PC-3 (cell line): ENCODE measurements at regions not wholly inside any gene's neighbourhood (a gene's known extent, or its start where the extent isn't known, plus 50 kb on each side); places are given as distances from the start of the nearest gene placed in this dataset.

Experiments
- ATAC-seq: fragments of 200-7000 bp; cut with Tn5 transposase; 2 replicates; pipeline ENCODE4 v1.9.1; 2020; ENCODE audit warnings: mild to moderate bottlenecking, moderate library complexity
- BruUV-seq: library from RNA; stranded (reverse); fragments of 400-500 nt; replicated peaks from 2 replicates; lab custom pipeline; 2021; lab: Mats Ljungman, UMichigan
- CTCF ChIA-PET: fragments of 300-600 bp; sonication (Branson Sonifier 250); formaldehyde crosslinking; loops from one replicate; lab custom pipeline; 2022; ENCODE audit warnings: antibody characterized with exemption; lab: Charles Lee
- POLR2A ChIA-PET: fragments of 300-600 bp; sonication (Branson Sonifier 250); formaldehyde crosslinking; loops from one replicate; lab custom pipeline; 2022; ENCODE audit warnings: antibody characterized with exemption; ENCODE audit not compliant: unreplicated experiment; lab: Charles Lee
- DNase-seq: peaks from one replicate; pipeline ENCODE4 v3.0.0-alpha.2; 2015
- H2AFZ ChIP-seq: fragments of 300-600 bp; sonication (generic); 2 replicates; pipeline ENCODE4 v1.6.0; 2016; ENCODE audit warnings: antibody characterized with exemption, low read length
- H3F3A ChIP-seq: fragments of 300-600 bp; sonication (generic); one replicate; pipeline ENCODE4 v1.6.0; 2017; ENCODE audit warnings: antibody characterized with exemption, low read length, control low read depth, mild to moderate bottlenecking; ENCODE audit not compliant: unreplicated experiment
- H3K27ac ChIP-seq: fragments of 300-600 bp; sonication (generic); 2 replicates; pipeline ENCODE4 v1.5.1; 2016; ENCODE audit warnings: mild to moderate bottlenecking, low read length
- H3K27me3 ChIP-seq: fragments of 300-600 bp; sonication (generic); 2 replicates; pipeline ENCODE4 v1.6.1; 2016; ENCODE audit warnings: low read length, mixed read lengths
- H3K36me3 ChIP-seq: fragments of 300-600 bp; sonication (generic); 2 replicates; pipeline ENCODE4 v1.6.1; 2016; ENCODE audit warnings: low read depth, mixed run types, low read length, mixed read lengths
- H3K4me1 ChIP-seq: fragments of 300-600 bp; sonication (generic); 2 replicates; pipeline ENCODE4 v1.5.1; 2016; ENCODE audit warnings: low read length; ENCODE audit not compliant: insufficient read depth
- H3K4me2 ChIP-seq: fragments of 300-600 bp; sonication (generic); 2 replicates; pipeline ENCODE4 v1.6.0; 2016; ENCODE audit warnings: low read length
- H3K4me3 ChIP-seq: fragments of 300-600 bp; sonication (generic); 2 replicates; pipeline ENCODE4 v1.5.1; 2016; ENCODE audit warnings: mild to moderate bottlenecking, low read length, mixed read lengths
- H3K79me2 ChIP-seq: fragments of 300-600 bp; sonication (generic); 2 replicates; pipeline ENCODE4 v1.6.1; 2017; ENCODE audit warnings: low read length, mixed read lengths
- H3K9ac ChIP-seq: fragments of 300-600 bp; sonication (generic); 2 replicates; pipeline ENCODE4 v1.6.0; 2016; ENCODE audit warnings: mild to moderate bottlenecking, low read length
- H3K9me2 ChIP-seq: fragments of 300-600 bp; sonication (generic); replicated peaks from 2 replicates; pipeline ENCODE4 v1.6.1; 2016; ENCODE audit warnings: mixed run types, low read length, mixed read lengths
- H3K9me3 ChIP-seq: fragments of 300-600 bp; sonication (generic); 2 replicates; pipeline ENCODE4 v1.6.1; 2016; ENCODE audit warnings: low read length, mixed read lengths
- H4K20me1 ChIP-seq: fragments of 300-600 bp; sonication (generic); 2 replicates; pipeline ENCODE4 v1.6.1; 2016; ENCODE audit warnings: low read length, mixed read lengths
- EZH2 ChIP-seq: fragments of 300-600 bp; sonication (generic); IDR thresholded peaks from one replicate; pipeline ENCODE4 v1.6.1; 2017; ENCODE audit warnings: antibody characterized with exemption, mild to moderate bottlenecking, low read length; ENCODE audit not compliant: unreplicated experiment
- EZH2phosphoT487 ChIP-seq: fragments of 300-600 bp; sonication (generic); IDR thresholded peaks from 2 replicates; pipeline ENCODE4 v1.6.1; 2018; ENCODE audit warnings: mild to moderate bottlenecking, antibody characterized with exemption, low read length, borderline replicate concordance
- intact Hi-C: fragments of 100-400 bp; cut with micrococcal nuclease; formaldehyde crosslinking; loops from 2 replicates; pipeline ENCODE4 v1.9.0; 2023
- TF ChIP-seq, protein P1 (sequence below): fragments of 300-600 bp; sonication (generic); conservative IDR thresholded peaks from 2 replicates; pipeline ENCODE4 v1.5.1; 2017; ENCODE audit warnings: antibody characterized with exemption, low read depth, mild to moderate bottlenecking, low read length

GRCh38 chr10:121091961-121092719 is 241.0 kb downstream of the WDR11 start:
- Histone ChIP-seq H3K9me3 (no peaks in the 10 kb centered on the region), H3K36me3 (no peaks in the 10 kb centered on the region), H3K9me2 (no peaks in the 10 kb centered on the region), H3K27ac (no peak overlapping the region), H3K4me2 (no peak overlapping the region), H4K20me1 (no peaks in the 10 kb centered on the region), H3K4me1 (no peaks in the 10 kb centered on the region), H3K4me3 (no peak overlapping the region), H3K9ac (no peak overlapping the region), H3K27me3 (no peaks in the 10 kb centered on the region), H3K79me2 (no peaks in the 10 kb centered on the region), H3F3A (no peaks in the 10 kb centered on the region), H2AFZ (no peak overlapping the region)
- no peak for TF ChIP-seq EZH2
- TF ChIP-seq EZH2phosphoT487 = no peak
- TF ChIP-seq, protein P1, sequence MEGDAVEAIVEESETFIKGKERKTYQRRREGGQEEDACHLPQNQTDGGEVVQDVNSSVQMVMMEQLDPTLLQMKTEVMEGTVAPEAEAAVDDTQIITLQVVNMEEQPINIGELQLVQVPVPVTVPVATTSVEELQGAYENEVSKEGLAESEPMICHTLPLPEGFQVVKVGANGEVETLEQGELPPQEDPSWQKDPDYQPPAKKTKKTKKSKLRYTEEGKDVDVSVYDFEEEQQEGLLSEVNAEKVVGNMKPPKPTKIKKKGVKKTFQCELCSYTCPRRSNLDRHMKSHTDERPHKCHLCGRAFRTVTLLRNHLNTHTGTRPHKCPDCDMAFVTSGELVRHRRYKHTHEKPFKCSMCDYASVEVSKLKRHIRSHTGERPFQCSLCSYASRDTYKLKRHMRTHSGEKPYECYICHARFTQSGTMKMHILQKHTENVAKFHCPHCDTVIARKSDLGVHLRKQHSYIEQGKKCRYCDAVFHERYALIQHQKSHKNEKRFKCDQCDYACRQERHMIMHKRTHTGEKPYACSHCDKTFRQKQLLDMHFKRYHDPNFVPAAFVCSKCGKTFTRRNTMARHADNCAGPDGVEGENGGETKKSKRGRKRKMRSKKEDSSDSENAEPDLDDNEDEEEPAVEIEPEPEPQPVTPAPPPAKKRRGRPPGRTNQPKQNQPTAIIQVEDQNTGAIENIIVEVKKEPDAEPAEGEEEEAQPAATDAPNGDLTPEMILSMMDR = no peak
- ATAC-seq (no peak), DNase-seq (peak; percentile 34)
- ChIA-PET POLR2A (no interaction called here), CTCF (no interaction called here)
- intact Hi-C loops = no loop called here
- no TSS peak for BruUV-seq

GRCh38 chr10:121092720-121093095 is 241.5 kb downstream of the WDR11 start:
- Histone ChIP-seq H3K79me2 (no peaks in the 10 kb centered on the region), H3K27me3 (no peaks in the 10 kb centered on the region), H3K27ac (no peak overlapping the region), H3K4me2 (no peak overlapping the region), H3K4me3 (no peak overlapping the region), H3K4me1 (no peaks in the 10 kb centered on the region), H3K36me3 (no peaks in the 10 kb centered on the region), H3K9ac (no peak overlapping the region), H4K20me1 (no peaks in the 10 kb centered on the region), H3K9me2 (no peaks in the 10 kb centered on the region), H2AFZ (no peak overlapping the region), H3F3A (no peaks in the 10 kb centered on the region), H3K9me3 (no peaks in the 10 kb centered on the region)
- ChIA-PET POLR2A (no interaction called here), CTCF (no interaction called here)
- no peak for DNase-seq
- no TSS peak for BruUV-seq
- no peak for TF ChIP-seq EZH2
- TF ChIP-seq, protein P1 = no peak
- TF ChIP-seq EZH2phosphoT487 = no peak
- intact Hi-C loops = no loop called here
- no peak for ATAC-seq

- H3K27me3 ChIP-seq = peaks cover 11% of the 10 kb centered on the region; the same call in 1 of the 2 replicates
- H3F3A ChIP-seq = no peaks in the 10 kb centered on the region
- ATAC-seq = no peak
- no peak overlapping the region for H3K4me3 ChIP-seq
- H3K79me2 ChIP-seq = no peaks in the 10 kb centered on the region
- no peak overlapping the region for H3K27ac ChIP-seq
- DNase-seq = no peak
- H3K4me2 ChIP-seq = no peak overlapping the region
- H3K4me1 ChIP-seq = no peaks in the 10 kb centered on the region
- TF ChIP-seq EZH2 (no peak), EZH2phosphoT487 (no peak)
- TF ChIP-seq, protein P1 = no peak
- intact Hi-C loops = no loop called here
- H3K9me2 ChIP-seq = no peaks in the 10 kb centered on the region
- no peak overlapping the region for H2AFZ ChIP-seq
- no peaks in the 10 kb centered on the region for H4K20me1 ChIP-seq
- no peaks in the 10 kb centered on the region for H3K9me3 ChIP-seq
- CTCF ChIA-PET = no interaction called here
- H3K9ac ChIP-seq = no peak overlapping the region
- BruUV-seq = no TSS peak
- POLR2A ChIA-PET = no interaction called here
- H3K36me3 ChIP-seq = no peaks in the 10 kb centered on the region
Measured at GRCh38 chr10:121096617-121097431, 245.7 kb downstream of the WDR11 start.
